Activated CD8-positive, alpha-beta T cell treated with anti-CD3 and anti-CD28 coated beads, Interleukin-2, amount 10 ng/mL, durations not matched to agents 7 days and 5 days (primary cell): ENCODE measurements at regions not wholly inside any gene's neighbourhood (a gene's known extent, or its start where the extent isn't known, plus 50 kb on each side); places are given as distances from the start of the nearest gene placed in this dataset.

Source experiments
- ATAC-seq: fragments of 150-1000 bp; cut with Tn5 transposase; one replicate; pipeline ENCODE4 v1.10.0; 2021; ENCODE audit warnings: moderate library complexity
- CTCF ChIA-PET: fragments of 350-600 bp; sonication (Branson Sonifier 250); formaldehyde crosslinking; loops from one replicate; lab custom pipeline; 2021; ENCODE audit warnings: antibody characterized with exemption; lab: Charles Lee
- POLR2A ChIA-PET: fragments of 350-600 bp; sonication (Branson Sonifier 250); formaldehyde crosslinking; loops from one replicate; lab custom pipeline; 2021; ENCODE audit warnings: antibody characterized with exemption; lab: Charles Lee
- DNase-seq: peaks from one replicate; pipeline ENCODE4 v3.0.0-alpha.2; 2020
- H3K27ac Mint-ChIP-seq: one replicate; pipeline ENCODE4 v1.8.0; 2021; ENCODE audit warnings: mild to moderate bottlenecking, mixed read lengths
- H3K27me3 Mint-ChIP-seq: one replicate; pipeline ENCODE4 v1.8.0; 2021; ENCODE audit warnings: low read depth, mixed read lengths
- H3K36me3 Mint-ChIP-seq: one replicate; pipeline ENCODE4 v1.8.0; 2021; ENCODE audit warnings: low read depth, mixed read lengths
- H3K4me1 Mint-ChIP-seq: one replicate; pipeline ENCODE4 v1.8.0; 2021; ENCODE audit warnings: low read depth, mixed read lengths
- H3K4me3 Mint-ChIP-seq: one replicate; pipeline ENCODE4 v1.8.0; 2021; ENCODE audit warnings: mild to moderate bottlenecking, mixed read lengths
- H3K9me3 Mint-ChIP-seq: one replicate; pipeline ENCODE4 v1.8.0; 2022; ENCODE audit warnings: mixed read lengths; ENCODE audit not compliant: insufficient read depth

GRCh38 chr3:22659651-22660475, 543.3 kb upstream of the UBE2E2 start:
- Mint-ChIP-seq H3K9me3 (no peaks in the 10 kb centered on the region), H3K27me3 (no peaks in the 10 kb centered on the region), H3K36me3 (no peaks in the 10 kb centered on the region), H3K4me3 (no peak overlapping the region), H3K27ac (no peak overlapping the region), H3K4me1 (no peaks in the 10 kb centered on the region)
- ChIA-PET POLR2A (no interaction called here), CTCF (no interaction called here)
- ATAC-seq (no peak), DNase-seq (no peak)

GRCh38 chr3:22660606-22661005, 542.5 kb upstream of the UBE2E2 start:
- H3K27me3 Mint-ChIP-seq: no peaks in the 10 kb centered on the region
- ATAC-seq (no peak), DNase-seq (no peak)
- ChIA-PET POLR2A (no interaction called here), CTCF (no interaction called here)
- no peak overlapping the region for H3K27ac Mint-ChIP-seq
- no peaks in the 10 kb centered on the region for H3K36me3 Mint-ChIP-seq
- no peaks in the 10 kb centered on the region for H3K9me3 Mint-ChIP-seq
- H3K4me1 Mint-ChIP-seq: no peaks in the 10 kb centered on the region
- no peak overlapping the region for H3K4me3 Mint-ChIP-seq

GRCh38 chr3:22661121-22661700, 541.9 kb upstream of the UBE2E2 start:
- no peaks in the 10 kb centered on the region for H3K4me1 Mint-ChIP-seq
- H3K27me3 Mint-ChIP-seq: no peaks in the 10 kb centered on the region
- H3K27ac Mint-ChIP-seq: no peak overlapping the region
- POLR2A ChIA-PET: no interaction called here
- no peak overlapping the region for H3K4me3 Mint-ChIP-seq
- CTCF ChIA-PET: no interaction called here
- ATAC-seq (no peak), DNase-seq (no peak)
- no peaks in the 10 kb centered on the region for H3K9me3 Mint-ChIP-seq
- H3K36me3 Mint-ChIP-seq: no peaks in the 10 kb centered on the region

GRCh38 chr3:22665528-22665927, 537.6 kb upstream of the UBE2E2 start:
- Mint-ChIP-seq H3K27me3 (no peaks in the 10 kb centered on the region), H3K9me3 (no peaks in the 10 kb centered on the region), H3K36me3 (no peaks in the 10 kb centered on the region), H3K4me3 (no peak overlapping the region), H3K27ac (no peak overlapping the region), H3K4me1 (no peaks in the 10 kb centered on the region)
- no peak for DNase-seq
- ChIA-PET POLR2A (no interaction called here), CTCF (no interaction called here)
- no peak for ATAC-seq

GRCh38 chr3:22666736-22667135, 536.4 kb upstream of the UBE2E2 start:
- Mint-ChIP-seq H3K27ac (no peak overlapping the region), H3K4me3 (no peak overlapping the region), H3K27me3 (no peaks in the 10 kb centered on the region), H3K9me3 (no peaks in the 10 kb centered on the region), H3K36me3 (no peaks in the 10 kb centered on the region), H3K4me1 (no peaks in the 10 kb centered on the region)
- CTCF ChIA-PET: no interaction called here
- DNase-seq: no peak
- POLR2A ChIA-PET: no interaction called here
- no peak for ATAC-seq

GRCh38 chr3:22671848-22672247, 531.3 kb upstream of the UBE2E2 start:
- ATAC-seq (no peak), DNase-seq (no peak)
- POLR2A ChIA-PET: no interaction called here
- CTCF ChIA-PET: no interaction called here
- no peaks in the 10 kb centered on the region for H3K9me3 Mint-ChIP-seq
- H3K36me3 Mint-ChIP-seq: no peaks in the 10 kb centered on the region
- H3K4me3 Mint-ChIP-seq: no peak overlapping the region
- H3K27ac Mint-ChIP-seq: no peak overlapping the region
- no peaks in the 10 kb centered on the region for H3K4me1 Mint-ChIP-seq
- no peaks in the 10 kb centered on the region for H3K27me3 Mint-ChIP-seq

- POLR2A ChIA-PET: no interaction called here
- DNase-seq: no peak
- H3K4me1 Mint-ChIP-seq: no peaks in the 10 kb centered on the region
- ATAC-seq: no peak
- no peaks in the 10 kb centered on the region for H3K27me3 Mint-ChIP-seq
- no peak overlapping the region for H3K4me3 Mint-ChIP-seq
- H3K36me3 Mint-ChIP-seq: no peaks in the 10 kb centered on the region
- CTCF ChIA-PET: no interaction called here
- H3K9me3 Mint-ChIP-seq: no peaks in the 10 kb centered on the region
- no peak overlapping the region for H3K27ac Mint-ChIP-seq
Measured at GRCh38 chr3:22684739-22685138, 518.4 kb upstream of the UBE2E2 start.

GRCh38 chr3:22685597-22685996, 517.5 kb upstream of the UBE2E2 start:
- CTCF ChIA-PET: no interaction called here
- no peak for DNase-seq
- POLR2A ChIA-PET: no interaction called here

GRCh38 chr3:22691407-22691806, 511.7 kb upstream of the UBE2E2 start:
- H3K36me3 Mint-ChIP-seq: no peaks in the 10 kb centered on the region
- H3K9me3 Mint-ChIP-seq: no peaks in the 10 kb centered on the region
- CTCF ChIA-PET: no interaction called here
- POLR2A ChIA-PET: no interaction called here
- no peaks in the 10 kb centered on the region for H3K4me1 Mint-ChIP-seq
- H3K4me3 Mint-ChIP-seq: no peak overlapping the region
- DNase-seq (no peak), ATAC-seq (no peak)
- H3K27ac Mint-ChIP-seq: no peak overlapping the region
- H3K27me3 Mint-ChIP-seq: no peaks in the 10 kb centered on the region

More at GRCh38 chr3:22685597-22685996, 517.5 kb upstream of the UBE2E2 start:
- H3K36me3 Mint-ChIP-seq: no peaks in the 10 kb centered on the region
- H3K9me3 Mint-ChIP-seq: no peaks in the 10 kb centered on the region
- H3K4me1 Mint-ChIP-seq: no peaks in the 10 kb centered on the region
- no peaks in the 10 kb centered on the region for H3K27me3 Mint-ChIP-seq
- H3K4me3 Mint-ChIP-seq: no peak overlapping the region
- no peak for ATAC-seq
- no peak overlapping the region for H3K27ac Mint-ChIP-seq

GRCh38 chr3:22691856-22692628, 511.1 kb upstream of the UBE2E2 start:
- no peaks in the 10 kb centered on the region for H3K9me3 Mint-ChIP-seq

GRCh38 chr3:22700876-22701275, 502.3 kb upstream of the UBE2E2 start:
- H3K36me3 Mint-ChIP-seq: no peaks in the 10 kb centered on the region
- no peak overlapping the region for H3K4me3 Mint-ChIP-seq
- H3K9me3 Mint-ChIP-seq: no peaks in the 10 kb centered on the region
- no peak for ATAC-seq
- ChIA-PET POLR2A (no interaction called here), CTCF (no interaction called here)
- H3K4me1 Mint-ChIP-seq: no peaks in the 10 kb centered on the region
- H3K27ac Mint-ChIP-seq: no peak overlapping the region
- H3K27me3 Mint-ChIP-seq: no peaks in the 10 kb centered on the region
- DNase-seq: no peak

More at GRCh38 chr3:22691856-22692628, 511.1 kb upstream of the UBE2E2 start:
- no peaks in the 10 kb centered on the region for H3K4me1 Mint-ChIP-seq
- no peaks in the 10 kb centered on the region for H3K27me3 Mint-ChIP-seq
- POLR2A ChIA-PET: no interaction called here
- no peak overlapping the region for H3K27ac Mint-ChIP-seq
- DNase-seq (no peak), ATAC-seq (no peak)
- no peak overlapping the region for H3K4me3 Mint-ChIP-seq
- H3K36me3 Mint-ChIP-seq: no peaks in the 10 kb centered on the region
- CTCF ChIA-PET: no interaction called here

GRCh38 chr3:22704166-22704565, 499.0 kb upstream of the UBE2E2 start:
- ChIA-PET CTCF (no interaction called here), POLR2A (no interaction called here)
- peaks cover 7% of the 10 kb centered on the region for H3K9me3 Mint-ChIP-seq
- no peak overlapping the region for H3K27ac Mint-ChIP-seq
- H3K36me3 Mint-ChIP-seq: no peaks in the 10 kb centered on the region
- DNase-seq (no peak), ATAC-seq (no peak)
- no peaks in the 10 kb centered on the region for H3K4me1 Mint-ChIP-seq
- H3K27me3 Mint-ChIP-seq: no peaks in the 10 kb centered on the region
- H3K4me3 Mint-ChIP-seq: no peak overlapping the region
